Right atrium auricular region (tissue), 2 donors: ENCODE measurements at regions not wholly inside any gene's neighbourhood (a gene's known extent, or its start where the extent isn't known, plus 50 kb on each side); places are given as distances from the start of the nearest gene placed in this dataset.

ENCODE experiments used
- DNase-seq: peaks from one replicate; pipeline ENCODE4 v3.0.0-alpha.2; 2019; ENCODE audit warnings: low spot score
- H3K27ac ChIP-seq, 2 donors: fragments of 200-600 bp; sonication (generic); 1 replicate in 1 of 2; 2 replicates in 1 of 2; pipeline ENCODE4 v1.5.1; 2016 to 2019
- H3K27me3 ChIP-seq, 2 donors: fragments of 200-600 bp; sonication (generic); one replicate each; pipeline versions ENCODE4 v1.5.1 to v1.6.0; 2017 to 2019
- H3K36me3 ChIP-seq: fragments of 200-600 bp; sonication (generic); one replicate; pipeline ENCODE4 v1.5.1; 2016
- H3K4me1 ChIP-seq, 2 donors: fragments of 200-600 bp; sonication (generic); one replicate each; pipeline versions ENCODE4 v1.5.1 to v1.6.0; 2017 to 2019
- H3K4me3 ChIP-seq, 2 donors: fragments of 200-600 bp; sonication (generic); 1 replicate in 1 of 2; 2 replicates in 1 of 2; pipeline ENCODE4 v1.5.1; 2017 to 2019; ENCODE audit warnings: mild to moderate bottlenecking in 1 of 2, moderate library complexity in 1 of 2
- H3K9me3 ChIP-seq, 2 donors: fragments of 200-600 bp; sonication (generic); one replicate each; pipeline ENCODE4 v1.5.1; 2019
- TF ChIP-seq, protein P1 (sequence below), 2 donors: fragments of 200-600 bp; sonication (generic); IDR thresholded peaks; one replicate each; pipeline ENCODE4 v1.5.1; 2019; ENCODE audit warnings: antibody characterized with exemption in 2 of 2

GRCh38 chr15:53445531-53445930 is 313.9 kb downstream of the WDR72 start:
- no peaks in the 10 kb centered on the region for H3K27me3 ChIP-seq
- no peaks in the 10 kb centered on the region for H3K36me3 ChIP-seq
- no peak overlapping the region for H3K4me3 ChIP-seq
- no peak overlapping the region for H3K27ac ChIP-seq
- no peak for DNase-seq
- H3K9me3 ChIP-seq, result no peaks in the 10 kb centered on the region
- TF ChIP-seq, protein P1, sequence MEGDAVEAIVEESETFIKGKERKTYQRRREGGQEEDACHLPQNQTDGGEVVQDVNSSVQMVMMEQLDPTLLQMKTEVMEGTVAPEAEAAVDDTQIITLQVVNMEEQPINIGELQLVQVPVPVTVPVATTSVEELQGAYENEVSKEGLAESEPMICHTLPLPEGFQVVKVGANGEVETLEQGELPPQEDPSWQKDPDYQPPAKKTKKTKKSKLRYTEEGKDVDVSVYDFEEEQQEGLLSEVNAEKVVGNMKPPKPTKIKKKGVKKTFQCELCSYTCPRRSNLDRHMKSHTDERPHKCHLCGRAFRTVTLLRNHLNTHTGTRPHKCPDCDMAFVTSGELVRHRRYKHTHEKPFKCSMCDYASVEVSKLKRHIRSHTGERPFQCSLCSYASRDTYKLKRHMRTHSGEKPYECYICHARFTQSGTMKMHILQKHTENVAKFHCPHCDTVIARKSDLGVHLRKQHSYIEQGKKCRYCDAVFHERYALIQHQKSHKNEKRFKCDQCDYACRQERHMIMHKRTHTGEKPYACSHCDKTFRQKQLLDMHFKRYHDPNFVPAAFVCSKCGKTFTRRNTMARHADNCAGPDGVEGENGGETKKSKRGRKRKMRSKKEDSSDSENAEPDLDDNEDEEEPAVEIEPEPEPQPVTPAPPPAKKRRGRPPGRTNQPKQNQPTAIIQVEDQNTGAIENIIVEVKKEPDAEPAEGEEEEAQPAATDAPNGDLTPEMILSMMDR (IDR thresholded peaks at IDR 0.05), result no peak
- H3K4me1 ChIP-seq, result no peaks in the 10 kb centered on the region

- TF ChIP-seq, protein P1 (IDR thresholded peaks at IDR 0.05), result no peak
- H3K9me3 ChIP-seq, result no peaks in the 10 kb centered on the region
- no peak overlapping the region for H3K4me3 ChIP-seq
- H3K36me3 ChIP-seq, result no peaks in the 10 kb centered on the region
- H3K27ac ChIP-seq, result no peak overlapping the region
- no peaks in the 10 kb centered on the region for H3K4me1 ChIP-seq
- DNase-seq, result no peak
- H3K27me3 ChIP-seq, result no peaks in the 10 kb centered on the region
Observed at GRCh38 chr15:53437985-53438841, 321.2 kb downstream of the WDR72 start.

DNA sequence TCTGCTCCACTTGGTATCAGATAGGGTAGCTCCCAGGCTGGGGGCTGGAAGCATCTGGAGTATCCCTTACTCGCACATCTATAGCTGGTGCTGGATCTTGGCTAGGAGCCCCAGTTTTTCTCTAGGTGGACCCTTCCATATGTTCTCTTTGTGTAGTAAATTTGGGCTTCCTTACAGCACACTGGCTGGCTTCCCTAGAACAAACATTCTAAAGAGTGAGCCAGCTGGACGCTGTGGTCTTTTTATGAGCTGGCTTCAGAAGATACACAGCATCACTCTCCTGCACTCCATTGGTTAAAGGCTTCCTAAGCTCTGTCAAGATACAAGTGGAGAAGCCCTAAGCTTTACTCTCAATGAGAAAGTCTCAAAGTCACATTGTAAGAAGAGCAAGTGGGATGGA is 322.1 kb downstream of the WDR72 start:
- H3K4me3 ChIP-seq, result no peak overlapping the region
- H3K9me3 ChIP-seq, result no peaks in the 10 kb centered on the region
- H3K36me3 ChIP-seq, result no peaks in the 10 kb centered on the region
- H3K27me3 ChIP-seq, result no peaks in the 10 kb centered on the region
- no peak overlapping the region for H3K27ac ChIP-seq
- TF ChIP-seq, protein P1 (IDR thresholded peaks at IDR 0.05), result no peak
- no peak for DNase-seq
- no peaks in the 10 kb centered on the region for H3K4me1 ChIP-seq

DNA sequence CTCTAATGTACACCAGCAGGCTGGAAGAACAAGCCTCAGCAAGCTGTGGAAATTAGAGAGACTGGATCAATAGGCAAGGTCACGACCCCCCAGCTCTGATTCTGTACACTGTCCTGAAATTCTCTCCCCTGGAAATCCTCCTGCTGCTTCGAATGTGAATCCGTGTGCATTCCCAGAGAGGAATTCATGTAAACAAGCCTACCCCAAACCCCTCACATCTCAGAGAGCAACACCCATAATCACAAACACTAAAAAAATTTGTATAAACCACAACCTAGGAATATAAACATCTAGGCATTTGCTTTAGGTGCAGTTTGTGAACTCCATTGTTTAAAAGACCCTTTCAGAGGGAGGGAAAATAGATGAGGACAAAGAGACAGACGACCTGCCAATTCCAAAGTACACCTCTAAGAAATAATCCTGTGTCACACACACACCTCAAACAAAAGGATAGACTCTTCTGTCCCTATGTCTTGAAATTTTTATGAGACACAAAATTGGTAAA is 325.2 kb downstream of the WDR72 start:
- no peak for DNase-seq
- Histone ChIP-seq H3K27ac (no peak overlapping the region), H3K4me3 (no peak overlapping the region), H3K4me1 (no peaks in the 10 kb centered on the region), H3K27me3 (no peaks in the 10 kb centered on the region), H3K36me3 (no peaks in the 10 kb centered on the region), H3K9me3 (no peaks in the 10 kb centered on the region)
- TF ChIP-seq, protein P1 (IDR thresholded peaks at IDR 0.05), result no peak

GRCh38 chr15:53416219-53416940 is 343.1 kb downstream of the WDR72 start:
- no peaks in the 10 kb centered on the region for H3K27me3 ChIP-seq
- H3K27ac ChIP-seq, result no peak overlapping the region
- no peaks in the 10 kb centered on the region for H3K4me1 ChIP-seq
- H3K4me3 ChIP-seq, result no peak overlapping the region
- H3K36me3 ChIP-seq, result no peaks in the 10 kb centered on the region
- TF ChIP-seq, protein P1 (IDR thresholded peaks at IDR 0.05), result no peak
- H3K9me3 ChIP-seq, result no peaks in the 10 kb centered on the region
- no peak for DNase-seq
